ENCODE measurements at regions not wholly inside any gene's neighbourhood (a gene's known extent, or its start where the extent isn't known, plus 50 kb on each side); places are given as distances from the start of the nearest gene placed in this dataset.
"Not testable (repeated sequence)": the region's sequence is repeated elsewhere in the genome, so short reads cannot be mapped to it uniquely, and the experiment has no call there.

GRCh38 chr6:134452906-134453305 lies 135.0 kb upstream of the SGK1 start:
- no peak for DNase-seq (ENCODE audit: low spot score)

- no peak for DNase-seq (ENCODE audit: low spot score)
These were observed 133.6 kb upstream of the SGK1 start for GRCh38 chr6:134451529-134451928.

- DNase-seq (ENCODE audit: low spot score): no peak
These were observed 131.9 kb upstream of the SGK1 start for GRCh38 chr6:134449781-134450180.

GRCh38 chr6:134449004-134449403 lies 131.1 kb upstream of the SGK1 start:
- DNase-seq (ENCODE audit: low spot score): no peak

- no peak for DNase-seq (ENCODE audit: low spot score)
These were observed 130.0 kb upstream of the SGK1 start for GRCh38 chr6:134447883-134448387.

GRCh38 chr6:134447423-134447822 lies 129.5 kb upstream of the SGK1 start:
- DNase-seq (ENCODE audit: low spot score): no peak

- no peak for DNase-seq (ENCODE audit: low spot score)
These were observed 129.0 kb upstream of the SGK1 start for GRCh38 chr6:134446896-134447295.

GRCh38 chr6:134446218-134446848 lies 128.4 kb upstream of the SGK1 start:
- no peak for DNase-seq (ENCODE audit: low spot score)

- no peak for DNase-seq (ENCODE audit: low spot score)
These were observed 125.1 kb upstream of the SGK1 start for GRCh38 chr6:134443009-134443408.

GRCh38 chr6:134442073-134442472 lies 124.2 kb upstream of the SGK1 start:
- DNase-seq (ENCODE audit: low spot score): no peak

GRCh38 chr6:134438837-134439236 lies 120.9 kb upstream of the SGK1 start:
- DNase-seq (ENCODE audit: low spot score): no peak

- DNase-seq (ENCODE audit: low spot score): no peak
These were observed 119.5 kb upstream of the SGK1 start for GRCh38 chr6:134437376-134437775.

- DNase-seq (ENCODE audit: low spot score): no peak
These were observed 119.0 kb upstream of the SGK1 start for GRCh38 chr6:134436950-134437349.

- DNase-seq (ENCODE audit: low spot score): peak; percentile 63
These were observed 118.4 kb upstream of the SGK1 start for GRCh38 chr6:134436281-134436815.

- no peak for DNase-seq (ENCODE audit: low spot score)
These were observed 117.9 kb upstream of the SGK1 start for GRCh38 chr6:134435814-134436280.

GRCh38 chr6:134434019-134434942 lies 116.4 kb upstream of the SGK1 start:
- DNase-seq (ENCODE audit: low spot score): no peak

- DNase-seq (ENCODE audit: low spot score): no peak
These were observed 114.1 kb upstream of the SGK1 start for GRCh38 chr6:134432036-134432435.

GRCh38 chr6:134431421-134431859 lies 113.5 kb upstream of the SGK1 start:
- DNase-seq (ENCODE audit: low spot score): no peak

GRCh38 chr6:134429861-134430380 lies 112.0 kb upstream of the SGK1 start:
- no peak for DNase-seq (ENCODE audit: low spot score)

- no peak for DNase-seq (ENCODE audit: low spot score)
These were observed 109.8 kb upstream of the SGK1 start for GRCh38 chr6:134427721-134428120.

- DNase-seq (ENCODE audit: low spot score): no peak
These were observed 108.7 kb upstream of the SGK1 start for GRCh38 chr6:134426623-134427022.

GRCh38 chr6:134425917-134426316 lies 108.0 kb upstream of the SGK1 start:
- DNase-seq (ENCODE audit: low spot score): not testable (repeated sequence)

- no peak for DNase-seq (ENCODE audit: low spot score)
These were observed 107.6 kb upstream of the SGK1 start for GRCh38 chr6:134425513-134425912.

All from LoVo (cell line).